Activated CD4-positive, CD25-positive, alpha-beta regulatory T cell treated with anti-CD3 and anti-CD28 coated beads, Interleukin-2, amount 50 U/mL, for 72 hours (primary cell): ENCODE measurements at regions not wholly inside any gene's neighbourhood (a gene's known extent, or its start where the extent isn't known, plus 50 kb on each side); places are given as distances from the start of the nearest gene placed in this dataset.
"Not testable (repeated sequence)": the region's sequence is repeated elsewhere in the genome, so short reads cannot be mapped to it uniquely, and the experiment has no call there.

ENCODE experiments used
- DNase-seq: peaks from one replicate; pipeline ENCODE4 v3.0.0; 2021

DNA sequence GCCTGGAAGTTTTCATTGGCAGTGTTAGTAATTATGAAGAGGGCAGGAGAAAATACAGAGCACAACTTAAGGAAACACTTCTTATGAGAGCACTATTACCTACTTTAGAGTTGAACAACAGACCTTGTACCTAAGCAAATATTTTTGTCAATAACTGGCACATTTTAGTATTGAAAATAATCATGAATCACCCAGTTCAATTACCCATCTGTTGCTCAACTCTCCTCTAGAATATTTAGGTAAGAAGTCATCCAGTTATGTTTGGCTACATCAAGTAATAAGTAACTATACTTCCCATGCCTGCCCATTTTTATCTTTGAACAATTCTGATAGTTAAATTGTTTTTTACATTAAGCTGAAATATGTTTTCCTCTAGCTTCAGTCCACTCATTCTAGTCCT, 893.4 kb downstream of the DIAPH3 start:
- DNase-seq, result no peak

DNA sequence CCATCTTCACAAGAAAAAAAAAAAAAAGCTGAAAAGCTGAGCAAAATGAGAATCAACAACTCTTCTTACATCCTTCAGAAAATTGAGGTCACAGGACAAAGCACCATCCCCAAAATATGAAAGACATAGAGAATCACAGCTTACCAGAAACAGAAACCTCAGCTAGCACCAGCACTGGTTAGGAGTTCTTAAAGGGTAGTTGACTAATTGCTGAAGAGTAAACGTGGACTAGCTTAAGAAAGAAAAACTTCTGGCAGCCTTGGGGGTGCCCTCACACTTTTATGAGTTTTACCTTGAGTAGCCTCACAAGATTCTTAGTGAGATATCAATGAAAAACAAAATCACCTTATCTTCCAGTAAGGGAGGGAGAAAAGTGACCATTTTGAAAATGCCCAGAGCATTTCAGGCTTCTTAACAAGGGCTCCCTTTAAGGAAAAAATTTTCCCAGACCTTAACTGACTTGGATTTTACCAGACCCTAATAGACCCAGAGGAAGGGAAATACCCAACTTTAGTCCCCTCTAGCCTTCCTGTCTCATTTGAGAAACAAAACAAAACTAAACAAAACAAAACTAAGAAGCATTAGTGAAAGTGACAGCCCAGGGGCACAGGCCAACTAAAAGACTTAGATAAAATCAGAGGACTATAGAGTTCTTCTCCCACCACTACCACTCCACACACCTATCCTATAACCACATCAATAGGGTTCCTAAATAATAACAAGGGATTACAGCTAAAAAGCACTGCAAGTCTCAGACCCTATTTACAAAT, 888.6 kb downstream of the DIAPH3 start:
- DNase-seq, result no peak

DNA sequence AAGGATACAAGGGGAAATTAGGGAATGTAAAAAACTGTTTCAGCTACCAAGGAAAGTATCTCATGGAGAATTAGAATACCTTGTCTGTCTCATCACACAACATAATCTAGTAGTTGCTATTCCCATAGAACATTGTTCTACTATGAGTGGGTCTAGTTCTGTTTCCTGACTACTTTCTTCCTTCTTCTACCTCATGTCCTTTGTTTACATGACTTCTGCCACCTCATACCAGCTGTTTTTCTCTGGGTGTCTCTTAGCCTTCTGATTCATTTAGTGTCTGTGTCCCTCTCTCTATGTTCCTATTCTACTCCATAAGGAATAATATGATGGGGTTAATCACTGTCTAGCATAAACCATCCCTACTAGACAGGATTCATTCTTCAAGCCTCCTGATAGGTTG, 887.3 kb downstream of the DIAPH3 start:
- DNase-seq, result no peak

DNA sequence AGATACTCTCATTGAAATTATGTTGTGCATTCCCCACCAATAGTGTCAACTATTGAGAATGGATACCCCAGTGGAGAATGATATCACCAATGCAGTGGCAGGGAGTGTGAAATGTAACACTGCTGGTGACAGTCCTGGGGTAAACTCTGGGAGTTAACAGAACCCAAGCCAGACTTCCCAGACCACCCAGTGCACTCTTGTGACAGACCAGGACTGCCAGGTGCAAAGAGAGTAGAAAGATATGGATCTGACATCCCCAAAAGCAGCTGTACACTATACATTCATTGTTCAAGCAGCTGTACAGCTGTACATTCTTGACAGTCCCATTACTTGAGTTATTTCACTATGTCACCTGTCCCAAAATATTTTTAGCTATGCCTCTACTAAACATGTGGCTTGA, 886.6 kb downstream of the DIAPH3 start:
- DNase-seq, result no peak

DNA sequence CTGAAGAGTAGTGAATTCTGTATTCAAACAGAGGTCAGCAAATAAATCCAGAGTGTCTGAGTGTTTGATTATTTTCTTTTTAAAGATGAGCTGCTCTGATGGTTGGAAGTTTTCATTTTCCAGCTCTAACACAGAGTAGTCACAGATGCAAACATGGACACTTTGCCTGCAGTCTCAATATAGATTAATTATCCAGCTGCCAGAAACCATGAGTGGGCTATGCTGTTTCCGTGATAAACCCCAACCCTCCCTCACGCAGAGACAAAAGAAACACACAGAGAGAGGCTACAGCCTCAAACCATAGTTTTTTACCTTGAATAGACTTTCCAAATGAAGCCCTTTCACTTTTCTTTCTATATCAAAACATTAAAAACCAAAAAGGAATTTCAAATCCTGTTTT, 884.7 kb downstream of the DIAPH3 start:
- no peak for DNase-seq

DNA sequence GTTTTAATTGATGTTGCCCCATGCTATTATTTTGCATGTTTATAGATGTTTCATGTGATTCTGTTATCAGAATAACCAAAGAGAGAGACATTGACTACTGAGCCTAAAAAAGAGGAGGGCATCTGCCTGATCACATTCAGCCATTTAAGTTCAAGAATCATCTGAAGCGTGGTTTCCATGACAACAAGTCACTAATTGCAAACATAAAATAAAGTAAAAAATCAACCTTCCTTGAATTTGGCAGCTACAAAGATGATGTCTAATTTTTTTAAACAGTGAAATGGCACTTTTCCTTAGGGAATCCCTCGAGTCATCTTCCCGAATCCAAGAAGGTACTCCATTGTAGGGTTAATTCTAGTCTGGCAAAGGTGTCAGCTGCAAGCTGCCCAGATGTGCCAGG, 884.2 kb downstream of the DIAPH3 start:
- DNase-seq, result no peak

DNA sequence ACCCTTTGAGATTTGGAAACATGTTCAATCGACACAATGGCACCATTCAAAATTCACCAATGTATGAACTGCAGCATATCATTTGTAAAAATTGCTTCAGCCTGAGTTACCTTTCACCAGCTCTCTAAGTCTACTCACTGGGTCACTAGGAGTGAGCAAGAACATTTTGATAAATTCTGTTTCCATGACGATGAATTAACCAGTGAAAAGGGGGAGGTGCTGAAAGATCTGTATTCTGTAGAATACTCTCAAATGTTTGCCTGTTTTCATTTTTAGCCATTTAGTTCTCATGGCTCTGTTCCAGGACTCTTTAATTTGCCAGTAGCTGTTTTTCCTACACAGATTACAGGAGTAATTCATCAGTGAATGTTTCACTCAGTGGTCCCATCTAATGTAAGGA, 883.4 kb downstream of the DIAPH3 start:
- DNase-seq, result no peak

DNA sequence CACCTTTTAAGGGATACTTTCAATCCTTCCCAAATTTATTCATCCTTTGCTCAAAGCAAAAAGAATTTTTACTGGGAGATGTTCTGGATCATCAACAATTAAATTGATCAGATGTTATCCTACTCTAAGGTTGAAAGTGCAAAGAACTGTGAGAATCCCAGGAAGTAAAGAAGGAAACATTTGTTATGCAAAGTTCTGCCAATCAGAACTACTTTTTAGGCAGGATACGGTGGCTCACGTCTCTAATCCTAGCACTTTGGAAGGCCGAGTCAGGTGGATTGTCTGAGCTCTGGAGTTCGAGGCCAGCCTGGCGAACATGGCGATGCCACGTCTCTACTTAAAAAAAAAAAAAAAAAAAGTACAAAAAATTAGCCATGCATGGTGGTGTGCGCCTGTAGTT, 882.3 kb downstream of the DIAPH3 start:
- DNase-seq, result no peak

DNA sequence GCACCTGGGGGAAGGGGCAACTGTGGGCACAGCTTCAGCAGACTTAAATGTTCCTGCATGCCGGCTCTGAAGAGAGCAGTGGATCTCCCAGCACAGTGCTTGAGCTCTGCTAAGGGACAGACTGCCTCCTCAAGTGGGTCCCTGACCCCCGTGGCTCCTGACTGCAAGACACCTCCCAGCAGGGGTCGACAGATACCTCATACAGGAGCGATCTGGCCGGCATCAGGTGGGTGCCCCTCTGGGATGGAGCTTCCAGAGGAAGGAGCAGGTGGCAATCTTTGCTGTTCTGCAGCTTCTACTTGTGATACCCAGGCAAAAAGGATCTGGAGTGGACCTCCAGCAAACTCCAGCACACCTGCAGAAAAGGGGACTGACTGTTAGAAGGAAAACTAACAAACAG, 871.5 kb downstream of the DIAPH3 start:
- not testable (repeated sequence) for DNase-seq

DNA sequence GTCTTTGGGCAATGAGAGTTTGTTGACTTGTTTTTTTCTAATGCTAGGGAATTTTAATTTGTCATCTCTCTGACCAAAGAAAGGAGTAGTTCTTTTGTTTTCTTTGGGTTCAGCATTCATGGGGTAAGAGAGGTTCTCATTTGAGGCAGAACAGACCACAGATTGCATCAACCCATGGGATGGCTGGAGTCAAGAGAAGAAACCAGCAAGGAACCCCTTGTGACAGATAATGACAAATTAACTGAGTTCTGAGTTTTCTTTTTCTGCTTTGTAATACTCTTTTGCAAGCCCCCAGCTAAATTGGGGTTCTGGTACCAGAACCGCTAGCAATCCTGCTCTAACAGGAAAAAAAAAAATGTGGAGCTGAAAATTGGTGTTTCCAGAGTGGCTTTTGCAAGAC, 864.1 kb downstream of the DIAPH3 start:
- DNase-seq, result no peak

DNA sequence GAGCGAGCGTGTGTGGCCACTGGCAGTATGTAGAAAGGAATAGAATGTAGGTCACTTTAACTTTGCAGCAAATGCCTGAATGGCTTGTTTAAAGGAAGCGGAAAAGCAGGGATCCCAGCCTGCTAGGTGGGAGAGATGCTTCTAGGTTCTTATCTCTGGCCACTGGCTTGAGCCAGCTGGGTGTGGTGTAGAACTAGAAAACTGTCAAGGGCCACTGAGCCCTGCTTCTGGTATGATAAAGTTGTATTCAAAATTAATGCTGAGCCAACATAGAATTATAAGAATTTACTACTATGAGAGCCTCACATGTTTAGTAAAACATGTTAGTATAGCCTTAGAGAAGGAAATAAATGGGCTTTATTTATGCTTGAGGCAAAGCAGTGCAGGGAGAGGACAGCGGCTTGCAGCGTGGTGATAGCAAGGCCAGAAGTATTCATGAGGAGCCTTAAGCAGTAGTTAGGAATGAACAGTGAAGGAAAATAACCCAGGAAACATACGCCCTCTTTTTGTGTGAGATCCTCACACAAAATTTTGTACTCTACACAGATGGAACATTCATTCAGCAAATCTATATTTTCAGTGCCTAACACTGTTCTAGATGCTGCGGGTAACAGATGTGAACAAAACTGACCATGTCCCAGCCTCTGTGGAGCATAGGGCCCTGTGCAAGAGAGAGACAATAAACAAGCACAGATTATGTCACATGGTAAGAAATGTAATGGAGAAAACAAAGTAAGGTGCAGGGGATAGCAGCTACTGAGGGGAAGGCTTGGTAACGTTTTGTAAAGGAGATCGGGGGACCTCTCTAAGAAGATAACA, 863.2 kb downstream of the DIAPH3 start:
- DNase-seq, result no peak

DNA sequence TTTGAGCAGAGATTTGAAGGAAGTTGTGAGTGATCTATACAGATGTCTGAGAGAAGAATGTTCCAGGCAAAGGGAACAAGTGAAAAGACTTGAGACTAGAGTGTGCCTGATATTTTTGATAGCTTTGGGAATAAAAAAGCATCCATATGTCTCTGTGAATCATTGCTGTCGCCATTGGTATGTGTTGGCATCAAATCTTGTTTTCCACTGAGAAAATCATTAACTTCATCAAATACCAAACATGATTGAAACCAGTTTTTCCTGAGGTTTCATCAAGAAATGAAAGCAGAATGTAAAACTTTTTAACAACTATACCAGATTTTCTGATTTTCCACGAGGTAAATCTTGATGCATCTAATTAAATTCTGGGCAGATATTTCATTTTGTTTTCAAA, 862.6 kb downstream of the DIAPH3 start:
- DNase-seq, result no peak

DNA sequence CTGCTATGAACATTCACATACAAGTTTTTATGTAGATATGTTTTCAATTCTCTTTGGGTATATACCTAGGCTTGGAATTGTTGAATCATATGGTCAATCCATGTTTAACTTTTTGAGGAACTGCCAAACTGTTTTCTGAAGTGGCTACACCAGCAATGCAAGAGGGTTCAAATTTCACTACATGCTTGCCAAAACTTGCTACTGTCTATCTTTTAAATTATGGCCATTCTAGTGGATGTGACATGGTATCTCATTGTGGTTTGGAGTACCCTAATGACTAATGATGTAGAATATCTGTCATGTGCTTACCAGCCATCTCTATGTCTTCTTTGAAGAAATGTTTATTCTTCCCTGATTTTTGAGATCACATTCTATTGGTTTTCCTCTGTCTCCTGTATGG, 860.3 kb downstream of the DIAPH3 start:
- DNase-seq, result no peak

DNA sequence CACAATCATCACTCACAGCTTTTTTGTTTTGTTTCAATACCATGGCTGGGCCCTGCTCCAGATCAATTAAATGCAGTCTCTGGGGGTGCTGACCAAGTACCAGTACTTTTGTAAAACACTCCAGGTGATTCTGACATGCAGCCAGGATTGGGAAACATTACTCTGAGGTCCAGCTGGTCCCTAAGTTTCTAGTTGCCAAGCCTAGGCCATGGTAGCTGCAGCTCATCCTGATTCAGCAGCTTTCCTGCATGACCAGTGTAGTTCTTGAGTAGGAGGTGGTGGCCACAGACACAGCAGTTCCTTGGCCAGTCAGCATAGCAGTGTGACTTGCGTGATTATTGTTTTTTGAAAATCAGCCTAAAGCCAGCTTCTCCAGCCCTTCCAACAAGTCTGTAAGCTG, 859.1 kb downstream of the DIAPH3 start:
- no peak for DNase-seq

DNA sequence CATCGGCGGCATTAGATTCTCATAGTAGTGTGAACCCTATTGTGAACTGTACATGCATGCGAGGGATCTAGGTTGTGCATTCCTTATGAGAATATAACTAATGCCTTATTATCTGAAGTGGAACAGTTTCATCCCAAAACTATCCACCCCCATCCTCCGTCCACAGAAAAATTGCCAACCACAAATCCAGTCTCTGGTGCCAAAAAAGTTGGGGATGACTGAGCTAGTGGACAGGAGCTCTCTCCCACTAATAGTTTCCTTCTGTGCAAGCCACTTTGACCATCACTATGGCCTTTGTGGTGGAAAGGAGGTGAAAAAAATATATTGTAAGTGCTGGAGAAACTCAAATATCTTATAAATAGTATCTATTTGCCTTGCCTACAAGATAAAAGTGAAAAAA, 857.8 kb downstream of the DIAPH3 start:
- no peak for DNase-seq

DNA sequence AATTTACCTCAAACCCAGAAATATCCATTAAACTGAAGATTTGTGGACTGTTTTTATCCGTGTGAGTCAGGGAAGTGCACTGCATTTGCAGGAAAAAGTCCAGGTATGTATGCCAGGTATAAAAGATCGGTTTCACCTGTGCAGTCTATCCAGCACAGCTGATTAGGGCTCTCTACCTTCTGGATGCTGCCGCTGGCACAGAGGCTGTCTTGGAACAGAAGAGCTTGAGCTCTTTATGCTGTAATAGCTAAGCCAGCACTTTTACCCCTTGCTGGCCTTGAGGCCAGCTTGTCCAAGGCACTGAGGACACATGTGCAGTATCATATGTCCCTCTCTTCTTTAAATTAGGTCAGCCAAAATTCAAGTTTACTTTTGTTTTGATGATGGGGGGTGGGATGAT, 851.0 kb downstream of the DIAPH3 start:
- DNase-seq, result no peak

DNA sequence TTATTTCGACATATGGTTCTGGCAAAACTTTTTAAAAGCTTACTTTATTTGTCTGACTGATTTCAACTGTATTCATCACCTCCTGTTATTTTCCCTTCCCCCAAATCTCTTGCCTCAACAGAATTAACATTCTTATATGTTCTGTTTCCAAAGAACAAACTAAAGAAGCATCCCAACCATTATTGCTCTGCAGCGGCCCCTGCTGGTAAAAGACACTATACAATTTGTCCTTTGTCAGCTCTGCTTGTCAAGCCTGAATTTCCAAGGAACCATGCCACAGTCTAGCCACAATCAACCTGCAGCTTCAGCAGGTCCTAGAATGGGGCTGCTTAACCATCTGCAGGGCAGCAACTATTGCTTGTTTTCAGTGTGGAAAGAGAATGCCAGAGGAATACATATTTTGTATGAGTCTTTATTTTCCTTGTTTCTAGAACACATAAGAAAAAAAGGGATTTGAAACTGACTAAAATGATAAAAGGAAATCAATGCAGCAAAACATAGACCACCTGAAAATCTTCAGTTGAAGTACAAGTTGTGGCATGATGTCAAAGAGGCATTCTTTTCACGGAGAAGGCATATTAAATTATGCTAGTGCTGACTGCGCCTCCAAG, 845.3 kb downstream of the DIAPH3 start:
- peak; percentile 51 for DNase-seq

DNA sequence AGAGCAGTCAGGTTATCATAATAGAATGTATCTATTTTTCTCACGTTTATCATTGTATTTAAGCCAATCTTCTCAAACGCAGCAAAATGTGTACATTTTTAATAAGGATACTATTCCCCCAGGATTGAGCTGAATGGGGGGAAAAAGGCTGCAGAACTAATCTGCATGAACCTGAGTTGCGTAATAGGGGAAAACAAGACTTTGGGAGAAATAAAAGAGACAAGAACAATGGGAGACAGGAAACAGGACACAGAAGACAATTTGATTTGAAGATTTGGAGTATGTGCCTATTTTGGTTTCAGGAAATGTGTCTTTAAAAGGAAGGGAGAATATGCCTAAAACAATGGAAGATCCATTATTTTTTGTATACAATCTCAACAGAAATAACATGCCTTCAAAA, 844.5 kb downstream of the DIAPH3 start:
- DNase-seq, result no peak

DNA sequence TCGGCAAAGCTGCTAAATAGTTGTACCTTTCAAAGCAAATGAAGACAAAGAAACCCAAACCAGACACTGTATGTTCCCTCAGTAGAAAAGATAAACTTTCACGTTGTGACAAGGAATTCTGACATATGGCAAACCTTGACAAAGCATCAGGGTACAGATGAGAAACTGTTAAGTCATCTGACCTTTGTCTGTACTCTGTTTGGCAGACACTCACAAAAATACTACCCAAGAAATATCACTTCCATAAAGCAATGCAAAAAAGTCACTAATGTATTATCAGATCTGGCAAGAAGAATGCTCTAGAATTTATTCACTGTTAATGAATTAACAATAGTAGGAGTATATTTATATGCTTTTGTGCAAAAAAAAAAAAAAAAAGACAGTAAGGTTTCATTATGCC, 843.7 kb downstream of the DIAPH3 start:
- no peak for DNase-seq

DNA sequence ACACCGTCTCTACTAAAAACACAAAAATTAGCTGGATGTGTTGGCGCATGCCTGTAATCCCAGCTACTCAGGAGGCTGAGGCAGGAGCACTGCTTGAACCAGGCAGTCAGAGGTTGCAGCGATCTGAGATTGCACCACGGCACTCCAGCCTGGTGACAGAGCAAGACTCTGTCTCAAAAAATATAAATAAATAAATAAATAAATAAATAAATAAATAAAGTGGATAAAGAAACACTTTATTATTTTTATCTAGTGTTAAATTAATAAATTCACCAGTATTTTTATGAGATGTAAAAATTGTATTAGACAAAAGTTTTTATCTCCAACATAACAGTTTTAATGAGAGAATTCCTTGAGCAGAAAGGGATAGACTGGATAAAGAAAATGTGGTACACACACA, 839.3 kb downstream of the DIAPH3 start:
- DNase-seq, result not testable (repeated sequence)

DNA sequence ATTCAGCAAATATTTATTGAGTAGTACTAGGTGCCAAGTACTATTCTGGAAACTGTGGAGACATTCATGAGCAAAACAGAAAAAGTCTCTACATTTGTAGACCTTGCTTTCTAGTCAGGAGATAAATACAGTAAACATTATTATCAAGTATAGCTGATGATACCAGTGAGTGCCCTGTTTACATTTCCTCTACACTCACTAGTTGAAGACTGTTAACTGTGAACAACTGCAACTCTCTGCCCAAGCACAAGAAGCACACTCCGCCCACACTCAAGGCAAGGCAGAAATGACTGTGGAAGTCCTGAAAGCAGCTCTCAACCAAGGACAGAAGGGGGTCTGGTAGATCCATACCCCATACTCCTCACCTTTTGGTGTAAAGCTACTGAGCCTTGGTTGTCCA, 837.0 kb downstream of the DIAPH3 start:
- no peak for DNase-seq

DNA sequence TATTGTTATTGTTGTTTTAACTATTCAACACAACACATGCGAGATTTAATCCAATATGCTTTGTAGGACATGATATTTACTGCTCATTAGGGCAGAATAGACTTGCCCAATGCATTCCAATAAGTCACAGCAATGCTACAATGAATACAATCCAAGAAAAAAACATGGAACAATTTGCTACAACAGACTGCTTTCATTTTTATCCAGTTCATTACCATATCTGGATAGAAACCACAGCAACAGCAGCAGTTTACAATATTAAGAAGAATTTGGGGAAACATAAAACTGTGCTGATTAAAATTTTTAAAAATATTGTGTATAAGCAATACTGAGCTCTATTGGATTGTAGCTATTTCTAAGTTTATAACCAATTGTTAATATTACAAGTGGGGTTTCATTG, 833.0 kb downstream of the DIAPH3 start:
- no peak for DNase-seq

DNA sequence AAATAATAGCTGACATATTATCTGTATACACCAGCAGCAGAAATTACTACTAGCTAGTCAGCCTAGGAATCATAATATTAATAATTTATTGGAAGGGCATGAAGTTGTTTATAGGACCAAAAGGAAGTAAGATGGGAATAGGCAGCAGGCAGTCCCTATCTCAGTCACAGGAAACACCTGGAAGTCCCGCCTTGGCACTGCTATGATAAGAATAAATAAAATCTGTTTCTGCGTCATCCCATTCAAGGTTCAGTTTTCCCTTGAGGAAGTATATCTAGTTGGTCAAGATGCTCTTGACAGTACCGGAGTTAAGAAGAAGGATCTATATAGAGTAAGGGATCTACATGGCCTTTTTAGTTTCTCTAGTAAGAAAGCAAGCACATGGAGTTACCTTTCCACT, 830.8 kb downstream of the DIAPH3 start:
- no peak for DNase-seq

DNA sequence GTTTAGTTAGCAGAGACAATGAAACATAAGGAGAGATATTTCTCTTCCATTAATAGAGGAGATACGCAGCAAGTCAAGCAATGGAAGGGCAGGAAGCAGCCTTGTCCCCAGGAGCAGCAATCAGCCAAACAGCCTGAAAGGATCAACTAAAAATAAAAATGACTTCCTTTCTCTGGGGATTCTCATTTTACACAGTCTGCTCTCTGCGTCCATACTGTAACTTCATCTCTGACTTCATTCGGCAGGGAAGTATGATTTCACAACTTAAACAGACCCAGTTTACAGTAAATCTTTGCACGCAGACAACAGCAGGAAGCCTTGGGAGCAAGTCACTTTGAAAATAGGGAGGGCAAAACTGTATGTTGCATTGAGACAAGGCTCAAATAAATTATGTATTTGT, 826.7 kb downstream of the DIAPH3 start:
- DNase-seq, result no peak
